HG02798 (cell line): ENCODE measurements at regions not wholly inside any gene's neighbourhood (a gene's known extent, or its start where the extent isn't known, plus 50 kb on each side); places are given as distances from the start of the nearest gene placed in this dataset.
"Not testable (repeated sequence)": the region's sequence is repeated elsewhere in the genome, so short reads cannot be mapped to it uniquely, and the experiment has no call there.

ENCODE experiments used
- ATAC-seq: cut with Tn5 transposase; IDR thresholded peaks from one replicate; pipeline ENCODE4 v1.9.1; 2021; ENCODE audit warnings: mild to moderate bottlenecking; ENCODE audit not compliant: unreplicated experiment, poor library complexity

DNA sequence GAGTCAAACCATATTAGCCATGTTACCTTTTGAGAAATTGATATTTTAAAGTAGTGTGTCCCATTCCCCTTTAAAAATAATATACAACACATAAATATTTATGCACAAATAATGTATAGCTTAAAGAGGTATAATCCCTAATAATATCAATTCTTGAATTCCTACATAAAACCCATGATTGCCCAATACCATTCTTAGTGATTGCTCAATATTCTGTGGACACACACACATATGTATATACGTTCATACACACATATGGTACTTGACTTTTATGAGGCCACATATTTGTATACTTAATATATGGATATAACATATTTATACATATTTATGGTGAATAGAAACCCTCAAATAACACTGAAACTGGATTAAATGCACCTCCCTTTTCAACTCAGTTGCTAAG is 367.4 kb downstream of the ZBBX start:
- no peak for ATAC-seq

DNA sequence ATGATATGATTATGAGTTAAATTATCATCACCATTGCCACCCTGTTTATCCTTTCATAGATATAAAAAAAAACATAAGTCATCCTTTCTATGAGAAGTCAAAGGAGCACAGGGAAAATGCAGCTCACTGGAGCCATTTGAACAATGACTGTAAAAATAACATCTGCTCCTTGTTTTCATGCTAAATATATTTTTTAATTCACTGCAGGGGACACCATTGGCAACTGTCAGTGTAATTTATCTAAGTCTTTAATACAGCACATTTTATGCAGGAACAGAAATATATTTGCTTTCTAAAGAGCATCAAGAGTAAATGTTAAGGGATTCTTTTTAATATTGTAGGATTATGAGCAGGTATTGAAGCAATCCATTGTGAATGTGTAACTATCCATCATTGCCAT is 371.3 kb downstream of the ZBBX start:
- no peak for ATAC-seq

DNA sequence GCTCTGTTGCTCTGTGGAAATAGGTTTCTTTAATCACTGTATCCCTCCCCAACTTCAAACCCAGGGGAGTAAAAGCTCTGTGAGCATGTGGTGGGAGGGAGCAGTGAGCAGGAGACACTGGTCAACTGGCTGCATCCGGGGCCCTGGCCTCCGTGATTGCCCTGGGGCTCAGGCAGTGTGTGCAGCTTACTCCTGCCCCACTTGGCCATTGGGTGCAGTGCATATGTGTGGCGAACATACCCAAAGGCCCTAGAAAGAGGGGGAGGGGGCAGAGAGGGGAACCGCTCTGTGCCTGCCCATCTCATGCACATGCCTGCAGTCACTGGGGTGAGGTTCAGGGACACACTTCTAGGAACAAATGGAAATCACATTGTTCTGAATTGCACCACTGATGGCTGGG is 378.7 kb downstream of the ZBBX start:
- ATAC-seq = no peak

DNA sequence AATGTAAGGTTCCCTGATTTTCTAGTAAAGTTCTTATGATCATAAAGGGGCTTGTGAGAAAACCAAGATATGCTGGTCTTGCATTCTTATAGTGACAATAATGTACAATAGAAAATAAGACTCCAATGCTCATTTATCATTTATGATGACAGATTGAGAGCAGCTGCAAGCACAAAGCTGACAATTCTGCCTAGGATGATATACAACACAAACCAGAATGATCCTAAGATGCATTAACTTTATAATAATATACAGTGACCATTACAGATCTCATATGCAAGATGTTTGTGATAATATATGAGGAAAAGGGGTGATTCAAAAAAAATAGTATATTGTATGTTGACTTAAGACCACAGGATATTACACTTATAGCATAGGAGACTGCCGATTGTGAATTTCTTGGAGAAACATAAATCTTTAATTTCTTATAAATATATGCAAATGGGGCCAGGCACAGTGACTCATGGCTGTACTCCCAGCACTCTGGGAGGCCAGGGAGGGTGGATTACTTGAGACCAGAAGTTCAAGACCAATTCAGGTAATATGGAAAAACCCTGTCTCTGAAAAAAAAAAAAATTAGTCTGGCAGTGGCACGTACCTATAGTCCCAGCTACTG is 387.0 kb downstream of the ZBBX start:
- ATAC-seq = no peak

DNA sequence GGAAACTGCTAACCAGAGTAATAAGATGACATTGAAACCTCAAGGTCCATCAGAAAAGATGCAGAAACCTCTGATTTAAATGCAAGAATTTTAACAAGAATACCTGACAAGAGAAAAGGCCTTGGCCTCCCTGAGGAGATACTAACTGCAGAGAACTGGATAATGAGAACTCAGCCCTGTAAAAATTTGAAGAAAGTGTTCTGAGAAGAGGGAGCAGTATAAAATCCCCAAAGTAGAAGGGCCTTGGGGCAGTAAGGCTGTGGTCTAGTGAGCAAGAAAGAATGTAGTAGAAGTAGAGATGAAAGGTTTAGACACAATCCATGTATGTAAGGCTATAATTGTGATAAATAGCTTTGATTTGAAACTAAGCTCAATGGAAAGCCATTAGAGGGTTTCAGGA is 394.1 kb downstream of the ZBBX start:
- no peak for ATAC-seq

DNA sequence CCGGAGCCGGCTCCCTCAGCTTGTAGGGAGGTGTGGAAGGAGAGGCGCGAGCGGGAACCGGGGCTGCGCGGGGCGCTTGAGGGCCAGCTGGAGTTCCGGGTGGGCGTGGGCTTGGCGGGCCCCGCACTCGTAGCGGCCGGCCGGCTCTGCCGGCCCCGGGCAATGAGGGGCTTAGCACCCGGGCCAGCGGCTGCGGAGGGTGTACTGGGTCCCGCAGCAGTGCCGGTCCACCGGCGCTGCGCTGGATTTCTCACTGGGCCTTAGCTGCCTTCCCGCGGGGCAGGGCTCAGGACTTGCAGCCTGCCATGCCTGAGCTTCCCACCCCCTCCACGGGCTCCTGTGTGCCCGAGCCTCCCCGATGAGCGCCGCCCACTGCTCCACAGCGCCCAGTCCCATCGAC is 404.3 kb downstream of the ZBBX start:
- not testable (repeated sequence) for ATAC-seq

DNA sequence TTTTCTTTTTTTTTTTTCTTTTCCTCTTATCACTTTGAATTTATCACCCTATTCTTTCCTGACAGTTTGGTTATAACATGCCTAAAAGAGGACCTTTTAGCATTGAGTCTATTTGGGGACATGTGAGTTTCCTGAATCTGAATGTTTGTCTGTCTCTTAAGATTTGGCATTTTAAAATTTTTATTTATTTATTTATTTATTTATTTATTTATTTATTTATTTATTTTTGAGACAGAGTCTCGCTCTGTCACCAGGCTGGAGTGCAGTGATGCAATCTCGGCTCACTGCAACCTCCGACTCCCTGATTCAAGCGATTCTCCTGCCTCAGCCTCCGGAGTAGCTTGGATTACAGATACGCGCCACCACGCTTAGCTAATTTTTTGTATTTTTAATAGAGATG is 412.4 kb downstream of the ZBBX start:
- ATAC-seq = not testable (repeated sequence)

DNA sequence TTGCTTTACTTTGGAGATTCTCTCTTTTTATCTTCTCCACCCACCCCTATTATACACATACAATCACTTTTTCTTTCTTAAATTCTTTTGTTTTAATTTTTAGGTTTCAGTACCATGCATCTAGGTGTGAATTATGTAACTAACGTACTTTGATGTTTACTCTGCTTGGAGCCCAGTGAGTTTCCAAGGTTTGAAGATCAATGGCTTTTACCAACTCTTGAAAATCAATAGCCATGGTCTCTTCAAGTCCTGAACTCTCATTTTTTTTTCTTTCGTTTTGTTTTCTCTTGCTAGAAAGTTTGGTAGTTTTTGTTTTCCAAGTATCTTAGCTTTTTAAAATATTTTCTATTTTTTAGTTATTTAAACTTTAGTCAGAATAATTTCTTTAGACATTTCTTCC is 417.2 kb downstream of the ZBBX start:
- no peak for ATAC-seq

DNA sequence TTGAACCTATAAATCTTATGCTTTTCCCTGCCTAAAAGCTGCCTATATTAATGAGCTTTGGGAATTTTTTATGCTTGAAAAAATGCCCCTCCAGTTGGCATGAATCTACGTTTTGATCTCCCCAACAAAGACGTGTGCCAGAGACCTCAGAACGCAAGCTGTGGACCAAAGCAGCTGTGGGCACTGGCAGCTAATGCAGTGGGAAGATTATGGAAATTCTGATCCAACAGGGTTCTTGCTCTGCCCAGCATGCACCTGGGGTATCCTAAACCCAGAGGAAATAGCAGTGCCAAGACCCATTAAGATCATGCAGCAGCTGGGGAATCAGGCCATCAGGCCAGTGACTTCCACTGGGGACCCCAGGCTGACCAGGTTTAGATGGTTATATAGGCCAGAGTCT is 423.0 kb downstream of the ZBBX start:
- ATAC-seq = no peak

DNA sequence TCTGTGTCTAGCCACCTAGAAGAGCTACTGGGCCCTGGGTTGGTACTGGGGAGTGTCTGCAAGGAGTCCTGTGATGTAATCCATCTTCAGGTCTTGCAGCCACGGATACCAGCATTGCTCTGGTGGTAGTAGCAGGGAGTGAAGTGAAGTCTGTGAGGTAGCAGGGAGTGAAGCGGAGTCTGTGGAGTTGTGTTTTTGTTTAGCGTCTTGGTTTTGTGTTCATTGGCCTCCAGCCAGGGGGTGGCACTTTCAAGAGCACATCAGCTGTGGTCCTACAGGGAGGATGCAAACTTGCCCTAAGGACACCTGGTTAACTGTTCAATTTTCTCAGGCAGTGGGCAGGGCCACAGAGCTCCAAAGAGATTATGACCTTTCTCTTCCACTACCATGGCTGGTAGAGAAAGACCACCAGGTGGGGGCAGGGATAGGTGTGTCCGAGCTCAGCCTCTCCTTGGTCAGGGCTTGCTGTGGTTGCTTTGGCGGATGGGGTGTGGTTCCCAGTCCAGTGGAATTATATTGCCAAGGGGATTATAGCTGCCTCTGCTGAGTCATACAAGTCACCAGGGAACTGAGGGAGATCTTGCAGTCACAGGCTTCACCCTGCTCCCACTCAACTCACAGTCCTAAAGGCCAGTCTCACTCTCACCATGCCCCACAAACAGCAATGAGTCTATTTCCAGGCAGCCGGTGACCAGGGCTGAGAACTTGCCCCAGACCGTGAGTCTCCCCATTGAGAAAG is 424.7 kb downstream of the ZBBX start:
- no peak for ATAC-seq

DNA sequence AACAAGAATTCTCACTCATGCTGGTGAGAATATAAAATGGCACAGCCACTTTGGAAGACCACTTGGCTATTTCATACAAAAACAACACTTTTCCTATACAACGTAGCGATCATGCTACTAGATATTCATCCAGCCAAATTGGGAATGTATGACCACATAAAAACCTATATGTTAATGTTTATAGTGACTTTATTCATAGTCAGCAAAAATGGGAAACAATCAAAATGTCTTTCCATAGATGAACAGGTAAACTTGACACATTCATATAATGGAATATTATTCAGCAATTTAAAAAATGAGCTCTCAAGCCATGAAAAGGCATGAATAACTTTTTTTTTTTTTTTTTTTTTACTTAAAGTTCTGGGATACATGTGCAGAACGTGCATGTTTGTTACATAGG is 445.2 kb downstream of the ZBBX start:
- ATAC-seq = no peak

DNA sequence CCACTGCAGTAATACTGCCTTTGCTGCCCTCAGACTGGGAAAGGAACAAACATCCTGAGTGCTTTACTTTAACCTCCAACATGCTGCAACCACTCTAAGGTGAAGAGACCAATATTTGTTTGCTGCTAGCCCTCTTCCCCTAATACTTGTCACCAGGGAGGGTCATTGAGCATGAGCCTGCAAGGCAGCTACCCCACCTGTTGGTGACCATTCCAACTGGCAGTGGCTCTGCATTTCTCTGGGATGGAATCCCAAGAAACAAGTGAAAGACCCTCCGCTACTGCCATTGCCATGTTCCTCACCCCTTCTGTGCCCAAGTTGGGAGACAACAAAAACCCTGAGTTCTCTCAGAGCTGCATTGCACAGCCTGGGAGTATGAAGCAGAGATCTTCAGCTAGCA is 462.7 kb downstream of the ZBBX start:
- no peak for ATAC-seq

DNA sequence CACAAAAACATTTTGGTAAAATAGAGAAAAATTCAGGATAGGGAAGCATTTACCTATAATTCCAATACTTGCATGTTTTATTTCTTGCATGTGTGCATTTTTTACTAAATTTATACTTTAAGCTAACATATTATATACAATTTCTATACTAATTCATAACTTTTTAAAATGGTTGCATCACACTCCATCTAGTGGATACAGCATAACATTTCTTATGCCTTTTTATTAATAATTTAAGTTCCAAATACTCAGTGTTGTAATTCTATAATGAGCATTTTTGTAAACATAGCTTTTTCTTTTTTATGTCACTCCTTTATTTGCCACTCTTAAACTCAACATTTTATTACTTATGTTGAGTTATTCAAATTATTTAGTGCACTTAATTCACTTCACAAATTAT is 477.7 kb downstream of the ZBBX start:
- ATAC-seq = no peak

DNA sequence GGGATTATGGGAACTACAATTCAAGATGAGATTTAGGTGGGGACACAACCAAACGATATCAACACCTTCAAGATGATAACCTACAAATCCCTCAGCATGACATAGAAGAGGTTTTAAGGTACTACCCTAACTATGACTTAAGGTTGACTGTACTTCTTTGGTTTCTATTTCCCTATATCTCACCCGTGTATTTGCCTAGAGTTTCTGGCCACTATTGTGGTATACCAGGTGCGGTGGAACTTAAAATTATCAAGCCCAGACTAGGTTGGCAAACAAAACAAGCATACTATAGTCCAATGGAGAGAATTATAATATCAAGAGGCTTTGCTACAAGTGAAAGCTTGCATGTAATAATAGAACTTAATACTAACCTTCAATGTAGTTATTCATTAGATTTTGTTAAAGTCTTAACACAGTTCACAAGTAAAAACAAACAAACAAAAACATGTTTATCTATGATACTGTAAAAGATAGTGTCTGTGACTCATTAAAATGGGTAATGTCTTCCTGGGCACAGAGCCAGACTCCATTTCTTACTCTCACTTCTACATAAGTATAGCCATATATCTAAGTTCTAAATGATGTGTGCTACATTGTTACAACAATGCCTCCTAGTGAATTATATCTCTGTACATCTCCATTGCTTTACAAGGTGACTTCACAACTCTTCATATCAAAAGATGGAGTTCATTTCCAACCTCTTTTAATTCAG is 479.1 kb downstream of the ZBBX start:
- no peak for ATAC-seq

DNA sequence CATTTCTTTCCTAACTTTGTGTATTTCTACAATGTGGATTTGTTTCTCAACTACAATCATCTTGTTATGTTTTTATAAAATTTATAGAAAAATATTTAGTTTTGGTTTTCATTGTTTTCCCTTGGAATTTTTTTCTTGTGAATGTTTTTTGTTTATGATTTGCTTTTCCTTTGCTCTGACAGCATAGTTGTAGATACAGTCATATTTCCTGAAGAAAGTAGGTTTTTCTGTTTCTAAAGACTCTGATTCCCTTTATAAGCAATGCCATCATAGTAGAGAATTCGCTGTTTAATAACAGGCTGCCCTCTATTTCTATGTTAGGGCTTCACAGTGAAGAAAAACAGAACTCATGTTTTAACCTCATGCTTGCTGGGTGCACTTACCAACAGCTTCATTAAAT is 482.3 kb downstream of the ZBBX start:
- no peak for ATAC-seq

DNA sequence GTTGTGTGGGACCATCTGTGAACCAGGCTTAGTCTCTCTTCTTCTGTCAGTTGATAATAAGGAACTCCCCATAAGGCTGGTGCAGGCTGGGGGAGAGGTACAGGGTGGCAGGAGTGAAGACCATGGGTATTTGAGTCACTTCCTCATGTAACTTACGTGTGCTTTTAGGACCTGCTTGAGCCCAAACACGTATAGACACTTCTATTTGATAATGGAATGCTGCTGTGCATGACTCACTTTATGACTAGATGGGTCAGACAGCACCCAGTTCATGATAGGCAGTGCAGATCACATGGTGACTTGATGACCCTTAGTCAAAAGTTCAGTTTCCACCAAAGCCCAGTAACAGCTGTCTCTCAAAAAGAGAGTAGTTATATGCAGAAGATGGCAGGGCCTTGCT is 490.9 kb downstream of the ZBBX start:
- no peak for ATAC-seq

DNA sequence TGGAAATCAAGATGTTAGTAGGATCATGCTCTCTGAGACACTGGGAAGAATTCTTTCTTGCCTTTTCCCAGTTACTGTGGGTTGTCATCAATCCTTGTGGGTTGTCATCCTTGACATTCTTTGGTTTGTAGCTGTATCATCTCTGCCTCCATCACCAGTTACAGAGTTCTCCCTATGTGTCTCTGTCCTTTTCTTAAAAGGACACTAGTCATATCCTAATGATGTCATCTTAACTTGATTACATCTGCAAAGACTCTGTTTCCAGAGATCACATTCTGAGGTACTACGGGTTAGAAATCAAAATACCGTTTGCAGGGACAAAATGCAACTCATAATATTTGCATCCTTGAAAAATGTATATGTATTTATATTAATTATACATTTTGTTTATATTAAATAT is 500.4 kb downstream of the ZBBX start:
- ATAC-seq = no peak

DNA sequence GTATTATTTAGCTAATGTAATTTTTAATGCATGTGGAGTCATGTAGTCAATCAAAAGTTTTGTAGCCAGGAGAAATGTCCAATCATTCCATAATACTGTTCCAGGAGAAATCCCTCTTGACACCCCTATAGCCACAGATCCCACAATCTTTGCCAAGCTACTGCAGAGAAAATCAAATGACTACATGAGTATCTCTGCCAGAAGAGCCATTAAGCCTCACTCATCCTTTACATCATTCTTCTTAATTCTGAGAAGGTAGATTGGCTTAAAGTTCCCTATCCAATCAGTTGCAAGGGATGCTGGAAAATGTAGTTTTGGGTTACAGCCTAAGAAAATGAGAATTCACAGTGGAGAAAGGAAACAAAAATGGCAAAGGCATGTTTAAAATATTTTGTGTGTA is 502.1 kb downstream of the ZBBX start:
- no peak for ATAC-seq

DNA sequence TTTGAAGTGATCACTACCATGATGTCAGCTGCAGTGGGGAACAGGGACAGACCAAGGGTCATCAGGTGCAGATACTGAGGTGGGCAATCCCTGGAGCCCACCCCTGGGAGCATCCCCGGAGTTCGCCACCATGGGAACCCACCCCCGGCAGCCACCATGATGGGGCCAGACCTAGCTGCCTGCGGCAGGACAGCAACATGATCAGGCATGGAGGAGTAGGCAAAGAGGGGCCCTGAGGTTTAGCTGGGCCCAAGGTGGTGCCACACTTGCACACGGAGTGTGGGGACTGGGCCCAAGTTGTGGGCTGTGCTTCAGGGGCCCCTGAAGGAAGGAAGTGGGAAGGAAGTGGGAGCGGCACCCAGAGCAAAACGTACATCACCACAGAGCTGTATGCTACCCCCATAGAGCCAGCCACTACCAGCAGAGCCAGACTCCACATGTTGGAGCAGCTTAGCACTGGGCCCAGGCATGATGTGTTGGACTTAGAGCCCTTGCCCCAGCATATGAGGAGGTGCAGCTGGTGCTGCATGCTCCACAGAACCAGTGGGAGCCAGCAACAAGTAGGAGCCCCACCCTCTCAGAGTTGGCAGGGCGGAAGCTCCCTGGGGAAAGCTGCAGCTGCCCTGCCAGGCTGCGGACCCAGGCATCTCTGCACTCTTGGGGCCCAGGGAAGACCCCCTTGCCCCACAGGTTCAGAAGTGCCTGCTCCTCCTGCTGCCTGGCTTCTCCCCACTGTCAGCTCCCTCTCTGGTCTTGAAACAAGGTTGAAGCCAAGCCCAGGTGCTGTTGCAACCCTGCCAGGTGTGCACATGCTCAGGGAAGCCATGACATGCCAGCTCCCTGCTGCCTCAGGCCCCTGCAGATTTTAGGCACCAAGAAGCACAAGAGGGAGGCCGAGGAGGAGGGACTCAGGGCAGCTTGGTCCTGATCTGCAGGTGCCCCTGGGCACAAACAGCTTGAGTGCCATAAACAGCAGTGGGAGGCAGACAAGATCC is 515.3 kb downstream of the ZBBX start:
- ATAC-seq = no peak

DNA sequence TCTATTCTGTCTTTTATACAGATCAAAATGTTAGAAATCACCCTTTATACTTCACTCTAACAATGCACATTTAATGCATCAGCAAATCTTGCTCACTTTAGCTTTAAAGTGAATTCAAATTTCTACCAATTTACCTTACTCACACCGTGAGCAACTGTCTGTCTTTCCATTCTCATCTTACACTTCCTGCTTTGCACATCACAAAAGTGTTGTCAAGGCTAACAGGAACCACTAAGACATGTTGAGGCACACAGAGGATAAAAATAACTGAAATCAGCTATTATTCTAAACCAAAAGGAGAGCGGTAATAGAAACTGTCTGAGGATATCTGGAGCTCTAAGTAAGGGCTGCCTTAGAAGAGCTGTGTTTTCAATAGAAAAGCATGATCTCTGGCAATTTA is 519.9 kb downstream of the ZBBX start:
- ATAC-seq = no peak

DNA sequence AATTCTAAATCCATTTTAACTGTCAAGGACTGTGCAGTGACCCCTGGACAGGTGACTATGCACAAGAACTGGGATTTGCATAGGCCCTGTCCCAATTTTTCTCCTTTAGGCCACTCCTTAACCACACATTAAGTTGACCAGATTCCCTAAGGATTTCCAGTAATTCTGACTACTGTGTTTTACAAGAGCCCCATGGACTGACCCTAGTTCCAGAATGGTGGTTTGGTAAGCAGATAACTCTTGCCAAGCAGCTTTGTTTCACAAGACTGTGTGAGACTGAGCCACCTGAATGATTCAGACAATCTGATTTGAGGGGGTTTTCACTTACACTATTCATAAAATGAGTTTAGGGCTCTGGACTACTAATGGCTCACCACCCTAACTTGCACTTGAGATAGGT is 535.8 kb downstream of the ZBBX start:
- no peak for ATAC-seq
